Activated CD4-positive, alpha-beta T cell treated with anti-CD3 and anti-CD28 coated beads for 36 hours (primary cell): ENCODE measurements at regions not wholly inside any gene's neighbourhood (a gene's known extent, or its start where the extent isn't known, plus 50 kb on each side); places are given as distances from the start of the nearest gene placed in this dataset.
"Not testable (repeated sequence)": the region's sequence is repeated elsewhere in the genome, so short reads cannot be mapped to it uniquely, and the experiment has no call there.

Source experiments
- ATAC-seq: fragments of 200-7000 bp; cut with Tn5 transposase; one replicate; pipeline ENCODE4 v1.10.0; 2021; ENCODE audit warnings: mild to moderate bottlenecking, moderate library complexity
- CTCF ChIA-PET: fragments of 350-600 bp; sonication (Branson Sonifier 250); formaldehyde crosslinking; loops from one replicate; lab custom pipeline; 2021; ENCODE audit warnings: antibody characterized with exemption; lab: Charles Lee
- POLR2A ChIA-PET: fragments of 350-600 bp; sonication (Branson Sonifier 250); formaldehyde crosslinking; loops from one replicate; lab custom pipeline; 2021; ENCODE audit warnings: antibody characterized with exemption, inconsistent platforms; lab: Charles Lee
- DNase-seq: peaks from one replicate; pipeline ENCODE4 v3.0.0-alpha.2; 2020
- H3K27ac Mint-ChIP-seq: one replicate; pipeline ENCODE4 v1.8.0; 2021; ENCODE audit warnings: mixed read lengths
- H3K27me3 Mint-ChIP-seq: one replicate; pipeline ENCODE4 v1.8.0; 2021; ENCODE audit warnings: mixed read lengths
- H3K36me3 Mint-ChIP-seq: one replicate; pipeline ENCODE4 v1.8.0; 2021; ENCODE audit warnings: low read depth, mixed read lengths
- H3K4me1 Mint-ChIP-seq: one replicate; pipeline ENCODE4 v1.8.0; 2021; ENCODE audit warnings: mixed read lengths
- H3K4me3 Mint-ChIP-seq: one replicate; pipeline ENCODE4 v1.8.0; 2021; ENCODE audit warnings: mild to moderate bottlenecking, moderate library complexity, mixed read lengths
- H3K9me3 Mint-ChIP-seq: one replicate; pipeline ENCODE4 v1.8.0; 2021; ENCODE audit warnings: low read depth, mixed read lengths
- intact Hi-C, 2 experiments: fragments of 100-400 bp; cut with DNase I in 1 of 2; cut with micrococcal nuclease in 1 of 2; formaldehyde crosslinking; loops; one replicate each; pipeline versions ENCODE4 v1.14.2 to v1.15.1; 2022 to 2024; cut with DNase I, micrococcal nuclease

DNA sequence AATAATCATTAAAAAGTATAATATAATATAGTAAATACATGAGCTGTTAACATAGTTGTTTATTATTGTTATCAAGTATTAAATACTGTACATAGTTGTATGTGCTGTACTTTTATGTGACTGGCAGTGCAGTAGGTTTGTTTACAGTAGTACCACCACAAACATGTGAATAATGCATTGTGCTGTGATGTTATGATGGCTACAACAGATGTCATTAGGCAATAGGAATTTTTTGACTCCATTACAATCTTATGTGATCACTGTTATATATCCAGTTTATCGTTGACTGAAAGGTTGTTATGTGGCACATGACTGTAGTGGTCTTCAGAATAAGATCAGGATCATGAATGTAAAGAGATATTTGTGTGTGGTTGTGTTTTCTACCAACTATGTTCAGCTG lies 577.8 kb downstream of the JRKL start:
- ATAC-seq (no peak), DNase-seq (no peak)
- ChIA-PET POLR2A (no interaction called here), CTCF (no interaction called here)
- no peak overlapping the region for H3K27ac Mint-ChIP-seq
- no peak overlapping the region for H3K4me3 Mint-ChIP-seq
- no peaks in the 10 kb centered on the region for H3K36me3 Mint-ChIP-seq
- H3K4me1 Mint-ChIP-seq, result no peaks in the 10 kb centered on the region
- peaks cover under 1% of the 10 kb centered on the region for H3K9me3 Mint-ChIP-seq
- no peaks in the 10 kb centered on the region for H3K27me3 Mint-ChIP-seq
- intact Hi-C loops, result no loop called here

DNA sequence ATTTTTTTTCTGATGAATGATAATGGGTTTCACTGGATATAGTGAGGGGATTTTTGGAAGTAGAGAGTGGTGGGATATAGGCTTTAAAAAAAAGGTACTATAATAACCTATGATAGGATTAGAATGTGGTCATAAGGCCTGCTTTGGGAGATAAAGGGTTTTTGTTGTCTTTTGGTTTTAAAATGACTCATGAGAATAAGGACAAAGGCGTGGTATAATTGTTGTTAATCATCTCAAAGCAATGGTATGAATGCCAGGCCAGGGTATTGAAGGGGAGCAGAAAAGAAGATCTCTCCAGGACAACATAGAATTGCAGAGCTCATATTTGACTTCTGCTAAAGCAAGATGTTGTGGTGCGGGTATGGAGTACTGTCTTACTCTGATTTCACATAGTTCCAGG lies 579.4 kb downstream of the JRKL start:
- Mint-ChIP-seq H3K4me3 (no peak overlapping the region), H3K9me3 (peaks cover 5% of the 10 kb centered on the region), H3K4me1 (no peaks in the 10 kb centered on the region), H3K27me3 (no peaks in the 10 kb centered on the region), H3K36me3 (no peaks in the 10 kb centered on the region), H3K27ac (no peak overlapping the region)
- ChIA-PET POLR2A (no interaction called here), CTCF (no interaction called here)
- intact Hi-C loops, result no loop called here
- ATAC-seq (no peak), DNase-seq (no peak)

DNA sequence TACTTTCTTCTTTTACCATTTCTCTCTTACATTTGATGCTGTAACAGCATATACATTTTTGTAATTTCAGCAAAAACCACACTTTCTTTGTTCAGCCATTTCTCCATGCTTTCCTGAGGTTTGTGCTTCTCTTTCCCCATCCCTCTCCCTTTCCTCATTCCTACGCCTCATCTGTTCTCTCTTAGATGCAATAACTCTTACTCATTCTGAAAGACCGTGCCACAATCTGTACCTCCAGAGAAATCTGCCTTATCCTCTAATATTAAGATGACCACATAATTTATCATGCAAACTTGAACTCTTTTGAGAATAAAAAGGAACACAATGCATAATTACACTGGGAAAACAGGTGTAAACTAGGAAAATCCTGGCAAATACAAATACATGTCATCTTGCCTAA lies 588.9 kb downstream of the JRKL start:
- H3K36me3 Mint-ChIP-seq, result no peaks in the 10 kb centered on the region
- no peaks in the 10 kb centered on the region for H3K4me1 Mint-ChIP-seq
- no peak overlapping the region for H3K27ac Mint-ChIP-seq
- CTCF ChIA-PET, result no interaction called here
- intact Hi-C loops, result no loop called here
- DNase-seq (no peak), ATAC-seq (no peak)
- H3K27me3 Mint-ChIP-seq, result no peaks in the 10 kb centered on the region
- no peak overlapping the region for H3K4me3 Mint-ChIP-seq
- peaks cover 5% of the 10 kb centered on the region for H3K9me3 Mint-ChIP-seq
- POLR2A ChIA-PET, result no interaction called here

DNA sequence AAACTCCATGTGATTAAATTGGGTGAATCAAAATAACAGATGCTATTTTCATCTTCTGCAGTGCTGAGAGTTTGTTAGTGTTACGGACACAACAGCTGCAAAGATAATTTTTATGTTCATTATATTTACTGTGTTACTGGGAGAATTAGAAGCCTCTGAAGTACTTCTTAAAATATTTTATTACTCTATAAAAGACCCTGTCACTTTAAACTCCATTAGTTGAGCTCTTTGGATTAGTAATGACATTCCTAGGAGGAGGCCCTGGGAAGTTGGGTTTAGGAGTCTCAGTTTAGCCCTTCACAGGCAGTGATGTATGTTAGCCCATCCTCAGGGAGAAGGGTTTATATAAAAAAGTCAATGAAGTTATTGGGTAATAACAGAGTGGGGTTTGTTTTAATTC lies 596.7 kb downstream of the JRKL start:
- Mint-ChIP-seq H3K9me3 (peaks cover 3% of the 10 kb centered on the region), H3K27ac (no peak overlapping the region), H3K36me3 (no peaks in the 10 kb centered on the region), H3K4me3 (no peak overlapping the region), H3K27me3 (no peaks in the 10 kb centered on the region), H3K4me1 (no peaks in the 10 kb centered on the region)
- ATAC-seq (no peak), DNase-seq (no peak)
- intact Hi-C loops, result no loop called here
- ChIA-PET CTCF (no interaction called here), POLR2A (no interaction called here)

DNA sequence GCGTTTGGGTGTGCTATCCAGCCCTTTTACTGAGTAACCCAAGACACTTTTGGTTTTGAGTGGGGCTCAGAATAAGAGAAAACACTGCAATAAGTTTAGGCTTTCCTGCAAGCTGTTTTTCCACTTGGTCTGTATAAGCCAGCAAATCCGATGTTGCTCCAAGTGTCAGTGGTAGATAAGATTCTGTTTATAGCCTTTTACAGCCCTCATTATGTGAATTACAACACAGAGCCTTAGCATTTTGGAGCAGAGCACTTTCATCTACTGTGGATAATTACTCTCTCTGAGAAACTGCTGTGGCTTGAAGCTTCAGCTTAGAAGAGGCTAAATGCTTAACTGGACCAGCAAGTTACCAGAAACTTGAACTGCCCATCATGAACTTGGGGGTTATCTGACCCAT lies 601.1 kb downstream of the JRKL start:
- no peaks in the 10 kb centered on the region for H3K36me3 Mint-ChIP-seq
- H3K4me1 Mint-ChIP-seq, result no peaks in the 10 kb centered on the region
- ChIA-PET CTCF (no interaction called here), POLR2A (no interaction called here)
- H3K9me3 Mint-ChIP-seq, result peaks cover 3% of the 10 kb centered on the region
- DNase-seq, result no peak
- no peaks in the 10 kb centered on the region for H3K27me3 Mint-ChIP-seq
- ATAC-seq, result no peak
- intact Hi-C loops, result no loop called here
- H3K27ac Mint-ChIP-seq, result no peak overlapping the region
- no peak overlapping the region for H3K4me3 Mint-ChIP-seq

DNA sequence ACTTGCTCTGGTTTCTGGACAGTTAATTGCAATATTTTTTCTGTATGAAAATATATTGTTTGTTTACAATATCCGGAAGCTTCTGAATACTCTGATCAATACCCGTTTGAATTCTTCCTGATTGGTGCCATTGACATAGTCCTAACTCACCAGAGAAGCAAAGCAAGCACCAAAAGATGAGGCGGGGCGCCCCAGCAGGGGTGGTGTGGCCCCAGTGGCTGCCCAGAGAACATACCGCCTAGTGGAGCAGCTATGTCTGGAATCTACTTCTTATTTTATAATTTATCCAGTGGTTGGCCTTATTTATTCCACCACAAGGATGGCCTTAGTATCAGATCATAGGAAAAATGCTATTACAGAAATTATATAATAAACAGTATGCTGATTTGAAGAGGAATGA lies 610.7 kb downstream of the JRKL start:
- Mint-ChIP-seq H3K36me3 (no peaks in the 10 kb centered on the region), H3K4me1 (no peaks in the 10 kb centered on the region), H3K4me3 (no peak overlapping the region), H3K27me3 (no peaks in the 10 kb centered on the region), H3K27ac (no peak overlapping the region), H3K9me3 (peaks cover 3% of the 10 kb centered on the region)
- ChIA-PET CTCF (no interaction called here), POLR2A (no interaction called here)
- ATAC-seq, result no peak
- DNase-seq, result no peak
- intact Hi-C loops, result no loop called here

DNA sequence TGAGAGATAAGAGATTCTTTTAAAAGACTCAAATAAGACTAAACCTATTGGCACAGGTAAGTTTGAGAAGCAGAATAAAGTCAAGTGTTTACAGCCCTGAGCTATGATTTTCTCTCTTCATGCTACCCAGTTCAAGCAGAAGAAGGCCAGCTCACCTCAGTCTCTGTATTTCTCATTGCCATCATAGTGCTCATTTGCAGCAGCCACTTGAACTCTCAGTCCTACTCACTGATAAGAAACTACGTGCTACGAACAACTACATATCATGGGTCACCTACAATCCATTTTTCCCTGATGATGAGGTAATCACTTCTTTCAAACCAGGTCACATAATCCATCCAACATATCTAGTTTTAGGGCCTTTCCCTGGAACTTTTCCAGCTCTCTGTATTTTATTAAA lies 617.5 kb downstream of the JRKL start:
- Mint-ChIP-seq H3K27ac (no peak overlapping the region), H3K4me1 (no peaks in the 10 kb centered on the region), H3K36me3 (no peaks in the 10 kb centered on the region), H3K27me3 (no peaks in the 10 kb centered on the region), H3K9me3 (no peaks in the 10 kb centered on the region), H3K4me3 (no peak overlapping the region)
- POLR2A ChIA-PET, result no interaction called here
- intact Hi-C loops, result no loop called here
- CTCF ChIA-PET, result no interaction called here
- no peak for DNase-seq
- ATAC-seq, result no peak

DNA sequence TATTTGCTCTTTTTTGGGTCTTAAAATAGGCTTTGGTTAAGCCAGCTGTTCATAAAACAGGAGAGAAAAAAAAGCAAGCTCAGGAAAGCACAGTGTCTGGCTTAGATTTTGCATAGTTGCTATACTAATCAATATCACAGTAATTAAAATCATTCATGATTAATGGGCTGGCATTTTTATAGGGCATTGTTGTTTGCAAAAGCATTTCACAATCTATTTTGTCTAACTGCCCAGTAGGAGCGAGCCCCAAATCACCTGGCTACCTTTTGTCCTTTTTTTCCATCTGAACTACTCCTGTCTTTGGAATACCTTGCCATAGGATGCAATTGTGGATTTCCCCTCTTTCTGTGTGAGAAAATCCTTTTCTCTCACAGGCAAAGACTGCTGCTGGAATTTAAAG lies 619.8 kb downstream of the JRKL start:
- Mint-ChIP-seq H3K27ac (no peak overlapping the region), H3K4me1 (no peaks in the 10 kb centered on the region), H3K36me3 (no peaks in the 10 kb centered on the region), H3K4me3 (no peak overlapping the region), H3K9me3 (peaks cover under 1% of the 10 kb centered on the region), H3K27me3 (no peaks in the 10 kb centered on the region)
- intact Hi-C loops, result no loop called here
- ATAC-seq (no peak), DNase-seq (no peak)
- ChIA-PET POLR2A (no interaction called here), CTCF (no interaction called here)

DNA sequence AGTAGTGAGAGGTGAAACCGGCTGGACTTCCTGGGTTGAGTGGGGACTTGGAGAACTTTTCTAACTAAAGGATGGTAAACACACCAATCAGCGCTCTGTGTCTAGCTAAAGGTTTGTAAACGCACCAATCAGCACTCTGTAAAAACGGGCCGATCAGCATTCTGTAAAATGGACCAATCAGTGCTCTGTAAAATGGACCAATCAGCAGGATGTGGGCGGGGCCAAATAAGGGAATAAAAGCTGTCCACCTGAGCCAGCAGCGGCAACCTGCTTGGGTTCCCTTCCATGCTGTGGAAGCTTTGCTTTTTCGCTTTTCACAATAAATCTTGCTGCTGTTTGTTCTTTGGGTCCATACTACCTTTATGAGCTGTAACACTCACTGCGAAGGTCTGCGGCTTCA lies 621.2 kb downstream of the JRKL start:
- H3K9me3 Mint-ChIP-seq, ATAC-seq, H3K27ac Mint-ChIP-seq, intact Hi-C loops, CTCF ChIA-PET, H3K4me3 Mint-ChIP-seq, POLR2A ChIA-PET, DNase-seq, H3K27me3 Mint-ChIP-seq, H3K4me1 Mint-ChIP-seq, H3K36me3 Mint-ChIP-seq: not testable (repeated sequence)

DNA sequence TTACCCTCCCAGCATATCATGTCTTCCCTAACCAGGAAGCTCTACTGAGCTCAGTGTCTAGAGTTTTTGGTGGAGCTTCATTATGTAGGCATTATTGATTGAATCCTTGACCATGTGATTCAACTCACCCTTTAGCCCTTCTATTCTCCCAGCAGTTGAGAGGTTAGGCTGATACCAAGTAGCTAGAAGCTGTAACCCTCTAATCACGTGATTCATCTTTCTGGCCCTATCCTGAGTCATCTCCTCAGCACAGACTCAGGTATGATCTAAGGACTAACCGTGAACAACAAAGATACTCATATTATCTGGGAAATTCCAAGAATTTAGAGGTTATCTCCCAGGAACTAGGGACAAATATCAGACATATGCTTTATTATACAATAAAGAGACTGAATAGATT lies 625.5 kb downstream of the JRKL start:
- ATAC-seq, result no peak
- DNase-seq, result no peak
- ChIA-PET CTCF (no interaction called here), POLR2A (no interaction called here)
- Mint-ChIP-seq H3K4me1 (no peaks in the 10 kb centered on the region), H3K27me3 (no peaks in the 10 kb centered on the region), H3K36me3 (no peaks in the 10 kb centered on the region), H3K9me3 (peaks cover 6% of the 10 kb centered on the region), H3K4me3 (no peak overlapping the region), H3K27ac (no peak overlapping the region)
- intact Hi-C loops, result no loop called here

DNA sequence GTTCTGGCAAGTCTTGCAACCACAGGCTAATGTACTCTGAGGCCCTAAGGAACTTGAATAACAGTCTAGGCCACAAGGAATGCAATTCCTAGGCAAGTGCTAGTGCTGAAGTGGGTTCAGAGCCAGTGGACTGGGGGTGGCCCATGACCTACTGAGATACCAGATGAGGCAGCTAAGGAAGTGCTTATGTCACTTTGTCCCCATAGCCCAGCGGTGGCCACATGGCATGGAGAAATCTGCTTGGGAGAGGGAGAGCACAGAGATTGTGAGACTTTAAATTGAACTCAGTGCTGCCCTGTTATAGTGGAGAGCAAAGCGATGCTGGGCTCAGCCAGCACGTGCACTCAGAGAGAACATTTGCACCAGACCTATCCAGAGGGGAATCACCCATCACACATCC lies 629.5 kb downstream of the JRKL start:
- intact Hi-C loops, result no loop called here
- H3K4me3 Mint-ChIP-seq, result no peak overlapping the region
- H3K4me1 Mint-ChIP-seq, result no peaks in the 10 kb centered on the region
- ChIA-PET POLR2A (no interaction called here), CTCF (no interaction called here)
- DNase-seq (no peak), ATAC-seq (no peak)
- peaks cover 19% of the 10 kb centered on the region for H3K9me3 Mint-ChIP-seq
- no peaks in the 10 kb centered on the region for H3K27me3 Mint-ChIP-seq
- no peaks in the 10 kb centered on the region for H3K36me3 Mint-ChIP-seq
- H3K27ac Mint-ChIP-seq, result no peak overlapping the region

DNA sequence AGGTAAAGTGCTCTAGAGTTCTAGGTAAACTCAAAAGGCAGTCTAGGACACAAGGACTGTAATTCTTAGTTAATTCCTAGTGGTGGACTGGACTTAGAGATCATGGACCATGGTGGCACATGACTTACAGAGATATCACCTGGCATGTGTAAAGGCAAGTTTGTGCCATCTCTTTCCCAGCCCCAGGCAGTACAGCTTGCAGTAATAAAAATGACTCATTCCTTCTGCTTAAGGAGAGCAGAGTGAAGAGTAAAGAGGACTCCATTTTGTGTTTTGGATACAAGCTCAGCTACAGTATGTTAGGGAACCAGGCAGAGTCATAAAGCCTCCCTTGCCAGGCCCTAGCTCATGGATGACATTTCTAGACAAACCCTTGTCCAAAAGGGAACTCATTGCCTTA lies 629.9 kb downstream of the JRKL start:
- intact Hi-C loops, result no loop called here
- Mint-ChIP-seq H3K4me3 (no peak overlapping the region), H3K27me3 (no peaks in the 10 kb centered on the region), H3K4me1 (no peaks in the 10 kb centered on the region), H3K27ac (no peak overlapping the region), H3K9me3 (peaks cover 18% of the 10 kb centered on the region), H3K36me3 (no peaks in the 10 kb centered on the region)
- no peak for DNase-seq
- POLR2A ChIA-PET, result no interaction called here
- CTCF ChIA-PET, result no interaction called here
- ATAC-seq, result no peak

DNA sequence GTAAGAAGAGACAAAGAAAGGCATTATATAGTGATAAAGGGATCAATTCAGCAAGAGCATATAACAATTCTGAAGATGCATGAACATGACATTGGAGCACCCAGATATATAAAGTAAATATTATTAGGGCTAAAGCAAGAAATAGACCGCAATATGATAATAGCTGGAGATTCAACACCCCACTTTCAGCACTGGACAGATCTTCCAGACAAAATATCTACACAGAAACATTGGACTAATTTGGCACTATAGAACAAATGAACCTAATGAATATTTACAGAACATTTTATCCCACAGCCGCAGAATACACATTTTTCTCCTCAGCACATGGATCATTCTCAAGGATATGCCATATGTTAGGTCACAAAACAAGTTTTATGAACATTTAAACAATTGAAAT lies 633.1 kb downstream of the JRKL start:
- Mint-ChIP-seq H3K4me1 (no peaks in the 10 kb centered on the region), H3K36me3 (no peaks in the 10 kb centered on the region), H3K27me3 (no peaks in the 10 kb centered on the region), H3K9me3 (peaks cover 18% of the 10 kb centered on the region), H3K4me3 (no peak overlapping the region), H3K27ac (no peak overlapping the region)
- DNase-seq, result no peak
- ChIA-PET CTCF (no interaction called here), POLR2A (no interaction called here)
- intact Hi-C loops, result no loop called here
- ATAC-seq, result no peak
